ENCODE measurements at regions not wholly inside any gene's neighbourhood (a gene's known extent, or its start where the extent isn't known, plus 50 kb on each side); places are given as distances from the start of the nearest gene placed in this dataset.

GRCh38 chr4:151862766-151863165 lies 102.0 kb upstream of the GATB start:
- BruUV-seq (replicated peaks), result no TSS peak
- H3K27me3 ChIP-seq (ENCODE audit: insufficient read depth, low read length), result peaks cover 31% of the 10 kb centered on the region
- H3K9me2 ChIP-seq (ENCODE audit: insufficient read depth), result no peaks in the 10 kb centered on the region
- H3K9me3 ChIP-seq (ENCODE audit: control insufficient read depth in 1 of 2, insufficient read depth in 1 of 2, low read depth in 1 of 2, low read length in 2 of 2), result no peaks in the 10 kb centered on the region
- H3K4me3 ChIP-seq (replicated peaks in 1 of 2; ENCODE audit: low read depth in 1 of 2, low read length in 2 of 2), result no peak overlapping the region
- H3K4me1 ChIP-seq (ENCODE audit: control insufficient read depth in 1 of 2, insufficient read depth in 2 of 2, low read length in 2 of 2), result no peaks in the 10 kb centered on the region; a peak in 1 of 4 replicates
- TF ChIP-seq EGR1 (IDR thresholded peaks at IDR 0.05; ENCODE audit: low read depth) (no peak), SIN3A (IDR thresholded peaks at IDR 0.05; ENCODE audit: low read depth) (no peak), YY1 (IDR thresholded peaks at IDR 0.05; ENCODE audit: extremely low read depth, insufficient replicate concordance, low read depth, low read length) (no peak), ZFX (IDR thresholded peaks at IDR 0.05) (no peak), RAD21 (IDR thresholded peaks at IDR 0.05; ENCODE audit: low read depth) (no peak), ATF3 (IDR thresholded peaks at IDR 0.05) (no peak), CEBPB (IDR thresholded peaks at IDR 0.05; ENCODE audit: low read depth) (no peak), ZBTB33 (IDR thresholded peaks at IDR 0.05; ENCODE audit: extremely low read depth, insufficient replicate concordance, low read length) (no peak), ZNF274 (IDR thresholded peaks at IDR 0.05; ENCODE audit: low read depth, low read length) (no peak), FOSL1 (IDR thresholded peaks at IDR 0.05; ENCODE audit: low read depth) (no peak), ELF1 (IDR thresholded peaks at IDR 0.05; ENCODE audit: borderline replicate concordance, low read depth) (no peak), JUND (IDR thresholded peaks at IDR 0.05) (no peak), CBX3 (IDR thresholded peaks at IDR 0.05; ENCODE audit: low read depth) (no peak), POLR2A (IDR thresholded peaks at IDR 0.05; ENCODE audit: borderline replicate concordance, extremely low read depth, insufficient read depth, insufficient read length) (no peak), TCF7L2 (IDR thresholded peaks at IDR 0.05; ENCODE audit: borderline replicate concordance, extremely low read depth, insufficient read depth, insufficient read length) (no peak), EZH2 (IDR thresholded peaks at IDR 0.05) (no peak), SRF (IDR thresholded peaks at IDR 0.05; ENCODE audit: low read depth) (no peak), MAX (IDR thresholded peaks at IDR 0.05) (no peak)
- ChIA-PET CTCF (no interaction called here), RAD21 (ENCODE audit: low non-redundant PET in 1 of 2, low total read pairs in 2 of 2, uncharacterized antibody in 2 of 2, unreplicated experiment in 2 of 2) (no interaction called here), POLR2A (no interaction called here)
- H3K9ac ChIP-seq (ENCODE audit: low read length), result no peak overlapping the region
- H3K27ac ChIP-seq (ENCODE audit: low read depth, low read length), result no peak overlapping the region
- intact Hi-C loops (cut with micrococcal nuclease), result no loop called here
- ATAC-seq (no peak), DNase-seq (ENCODE audit: low read depth, low spot score) (no peak)
- no peaks in the 10 kb centered on the region for H4K20me1 ChIP-seq (ENCODE audit: insufficient read depth)
- no peak overlapping the region for H3K4me2 ChIP-seq (ENCODE audit: low read length)
- no peaks in the 10 kb centered on the region for H3K79me2 ChIP-seq (ENCODE audit: insufficient read depth, low read length)
- H3K36me3 ChIP-seq (ENCODE audit: control insufficient read depth in 1 of 2, insufficient read depth in 2 of 2, low read length in 2 of 2), result no peaks in the 10 kb centered on the region
- no peak overlapping the region for H2AFZ ChIP-seq (ENCODE audit: low read depth, low read length, poor library complexity, severe bottlenecking)
